Fibroblast of skin of right quadriceps (primary cell): ENCODE measurements at regions not wholly inside any gene's neighbourhood (a gene's known extent, or its start where the extent isn't known, plus 50 kb on each side); places are given as distances from the start of the nearest gene placed in this dataset.

Experiments used
- DNase-seq: peaks from one replicate; pipeline ENCODE4 v3.0.0-alpha.2; 2013

- no peak for DNase-seq
Measured at GRCh38 chr9:13431222-13431536, 151.7 kb upstream of the MPDZ start.

- no peak for DNase-seq
Measured at GRCh38 chr9:13430368-13431221, 151.1 kb upstream of the MPDZ start.

GRCh38 chr9:13429301-13430190, 150.1 kb upstream of the MPDZ start:
- DNase-seq: no peak

- no peak for DNase-seq
Measured at GRCh38 chr9:13428766-13429165, 149.3 kb upstream of the MPDZ start.

GRCh38 chr9:13427587-13427986, 148.1 kb upstream of the MPDZ start:
- DNase-seq: peak; percentile 40

- DNase-seq: no peak
Measured at GRCh38 chr9:13426606-13427005, 147.1 kb upstream of the MPDZ start.

- no peak for DNase-seq
Measured at GRCh38 chr9:13424872-13425271, 145.4 kb upstream of the MPDZ start.

GRCh38 chr9:13424204-13424603, 144.7 kb upstream of the MPDZ start:
- DNase-seq: no peak

- DNase-seq: no peak
Measured at GRCh38 chr9:13414349-13414748, 134.9 kb upstream of the MPDZ start.

- DNase-seq: peak; percentile 17
Measured at GRCh38 chr9:13412331-13412730, 132.8 kb upstream of the MPDZ start.

- no peak for DNase-seq
Measured at GRCh38 chr9:13411791-13412190, 132.3 kb upstream of the MPDZ start.

GRCh38 chr9:13410566-13411031, 131.1 kb upstream of the MPDZ start:
- peak; percentile 33 for DNase-seq

- no peak for DNase-seq
Measured at GRCh38 chr9:13397661-13398060, 118.2 kb upstream of the MPDZ start.

- DNase-seq: no peak
Measured at GRCh38 chr9:13397220-13397619, 117.7 kb upstream of the MPDZ start.

- DNase-seq: no peak
Measured at GRCh38 chr9:13396418-13396817, 116.9 kb upstream of the MPDZ start.

GRCh38 chr9:13395156-13395555, 115.7 kb upstream of the MPDZ start:
- DNase-seq: peak; percentile 55

- DNase-seq: peak; percentile 58
Measured at GRCh38 chr9:13388157-13388556, 108.7 kb upstream of the MPDZ start.

- DNase-seq: peak; percentile 3
Measured at GRCh38 chr9:13387734-13388067, 108.2 kb upstream of the MPDZ start.

GRCh38 chr9:13386935-13387733, 107.6 kb upstream of the MPDZ start:
- peak; percentile 69 for DNase-seq

- no peak for DNase-seq
Measured at GRCh38 chr9:13386316-13386715, 106.8 kb upstream of the MPDZ start.

- DNase-seq: no peak
Measured at GRCh38 chr9:13383855-13384254, 104.4 kb upstream of the MPDZ start.

- no peak for DNase-seq
Measured at GRCh38 chr9:13383216-13383615, 103.7 kb upstream of the MPDZ start.

- no peak for DNase-seq
Measured at GRCh38 chr9:13382595-13382994, 103.1 kb upstream of the MPDZ start.
